Stimulated activated CD8-positive, alpha-beta memory T cell treated with anti-CD3 and anti-CD28 coated beads, Interleukin-7, amount 100 ng/mL, for 1 hour (primary cell): ENCODE measurements at regions not wholly inside any gene's neighbourhood (a gene's known extent, or its start where the extent isn't known, plus 50 kb on each side); places are given as distances from the start of the nearest gene placed in this dataset.
"Not testable (repeated sequence)": the region's sequence is repeated elsewhere in the genome, so short reads cannot be mapped to it uniquely, and the experiment has no call there.

Experiments used
- DNase-seq, 2 donors: peaks; one replicate each; pipeline ENCODE4 v3.0.0-alpha.2; 2020; ENCODE audit warnings: low read depth in 2 of 2

- no peak for DNase-seq
Measured at GRCh38 chr1:29690156-29690555, 453.8 kb downstream of the PTPRU start.

GRCh38 chr1:29689372-29690030 is 453.2 kb downstream of the PTPRU start:
- DNase-seq, result no peak

GRCh38 chr1:29688471-29689365 is 452.4 kb downstream of the PTPRU start:
- DNase-seq, result no peak

- DNase-seq, result no peak
Measured at GRCh38 chr1:29687601-29688244, 451.4 kb downstream of the PTPRU start.

- no peak for DNase-seq
Measured at GRCh38 chr1:29687166-29687565, 450.8 kb downstream of the PTPRU start.

- no peak for DNase-seq
Measured at GRCh38 chr1:29686012-29686930, 449.9 kb downstream of the PTPRU start.

GRCh38 chr1:29685387-29685786 is 449.1 kb downstream of the PTPRU start:
- DNase-seq, result no peak

- DNase-seq, result no peak
Measured at GRCh38 chr1:29684141-29684540, 447.8 kb downstream of the PTPRU start.

GRCh38 chr1:29683472-29683871 is 447.1 kb downstream of the PTPRU start:
- DNase-seq, result no peak

- no peak for DNase-seq
Measured at GRCh38 chr1:29682919-29683295, 446.6 kb downstream of the PTPRU start.

- no peak for DNase-seq
Measured at GRCh38 chr1:29682171-29682918, 446.0 kb downstream of the PTPRU start.

- DNase-seq, result not testable (repeated sequence)
Measured at GRCh38 chr1:29681416-29681815, 445.1 kb downstream of the PTPRU start.

GRCh38 chr1:29679828-29680558 is 443.7 kb downstream of the PTPRU start:
- no peak for DNase-seq

- no peak for DNase-seq
Measured at GRCh38 chr1:29679316-29679715, 443.0 kb downstream of the PTPRU start.

- DNase-seq, result no peak
Measured at GRCh38 chr1:29677028-29678024, 441.0 kb downstream of the PTPRU start.

- DNase-seq, result no peak
Measured at GRCh38 chr1:29676496-29676895, 440.2 kb downstream of the PTPRU start.

GRCh38 chr1:29675481-29676263 is 439.4 kb downstream of the PTPRU start:
- DNase-seq, result no peak
